Endothelial cell of umbilical vein (primary cell): ENCODE measurements at regions not wholly inside any gene's neighbourhood (a gene's known extent, or its start where the extent isn't known, plus 50 kb on each side); places are given as distances from the start of the nearest gene placed in this dataset.

Experiments
- EZH2 ChIP-seq: IDR thresholded peaks from 2 replicates; pipeline ENCODE4 v1.6.1; 2012; ENCODE audit warnings: borderline replicate concordance, low read depth, mild to moderate bottlenecking, moderate library complexity, low read length, inconsistent platforms; ENCODE audit not compliant: severe bottlenecking
- GATA2 ChIP-seq: IDR thresholded peaks from 2 replicates; pipeline ENCODE4 v1.7.0; 2011; ENCODE audit warnings: low read depth, mild to moderate bottlenecking, moderate library complexity, mixed read lengths, low read length; ENCODE audit not compliant: insufficient read length, insufficient read depth
- JUN ChIP-seq: IDR thresholded peaks from 2 replicates; pipeline ENCODE4 v1.6.1; 2011; ENCODE audit warnings: borderline replicate concordance, low read depth; ENCODE audit not compliant: insufficient read length, insufficient read depth
- MYC ChIP-seq: IDR thresholded peaks from one replicate; pipeline ENCODE4 v1.6.1; 2011; ENCODE audit warnings: mild to moderate bottlenecking, low read depth, low read length
- POLR2A ChIP-seq: IDR thresholded peaks from 2 replicates; pipeline ENCODE4 v1.6.1; 2012; ENCODE audit warnings: low read depth, mild to moderate bottlenecking, control low read depth, low read length
- POLR2AphosphoS5 ChIP-seq: IDR thresholded peaks from 2 replicates; pipeline ENCODE4 v1.6.1; 2012; ENCODE audit warnings: low read depth, mild to moderate bottlenecking, control low read depth, low read length, moderate library complexity; ENCODE audit not compliant: insufficient read depth
- TF ChIP-seq, protein P1 (sequence below), 2 donors: IDR thresholded peaks; 1 replicate in 1 of 2; 2 replicates in 1 of 2; pipeline ENCODE4 v1.5.1; 2011; ENCODE audit warnings: low read length in 2 of 2, mild to moderate bottlenecking in 2 of 2, moderate library complexity in 2 of 2, control low read depth in 1 of 2, inconsistent platforms in 1 of 2, low read depth in 1 of 2; ENCODE audit not compliant: insufficient read depth in 1 of 2; ENCODE audit errors: extremely low read depth in 1 of 2
- TF ChIP-seq, protein P2 (sequence below): IDR thresholded peaks from 2 replicates; pipeline ENCODE4 v1.6.1; 2011; ENCODE audit not compliant: insufficient read depth, insufficient read length

DNA sequence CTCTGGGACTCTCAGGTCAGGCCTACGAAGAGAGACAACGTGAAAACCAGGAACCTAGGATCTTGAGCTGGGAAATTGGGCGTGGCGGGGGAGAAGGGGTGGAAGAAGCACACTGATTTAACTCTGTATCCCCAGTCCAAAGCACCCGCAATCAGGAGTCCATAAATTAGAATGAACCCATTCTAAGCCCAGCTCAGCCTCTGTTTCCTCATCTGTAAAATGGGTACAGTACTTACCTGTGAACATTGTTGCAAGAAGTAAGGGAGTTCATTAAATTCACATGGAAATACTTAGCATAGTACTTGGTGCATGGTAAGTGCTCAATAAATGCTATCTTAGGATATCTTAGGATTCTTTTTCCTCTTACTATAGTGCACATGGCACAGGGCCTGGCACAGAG lies 326.7 kb downstream of the BCOR start:
- no peak for TF ChIP-seq POLR2A
- TF ChIP-seq, protein P1, sequence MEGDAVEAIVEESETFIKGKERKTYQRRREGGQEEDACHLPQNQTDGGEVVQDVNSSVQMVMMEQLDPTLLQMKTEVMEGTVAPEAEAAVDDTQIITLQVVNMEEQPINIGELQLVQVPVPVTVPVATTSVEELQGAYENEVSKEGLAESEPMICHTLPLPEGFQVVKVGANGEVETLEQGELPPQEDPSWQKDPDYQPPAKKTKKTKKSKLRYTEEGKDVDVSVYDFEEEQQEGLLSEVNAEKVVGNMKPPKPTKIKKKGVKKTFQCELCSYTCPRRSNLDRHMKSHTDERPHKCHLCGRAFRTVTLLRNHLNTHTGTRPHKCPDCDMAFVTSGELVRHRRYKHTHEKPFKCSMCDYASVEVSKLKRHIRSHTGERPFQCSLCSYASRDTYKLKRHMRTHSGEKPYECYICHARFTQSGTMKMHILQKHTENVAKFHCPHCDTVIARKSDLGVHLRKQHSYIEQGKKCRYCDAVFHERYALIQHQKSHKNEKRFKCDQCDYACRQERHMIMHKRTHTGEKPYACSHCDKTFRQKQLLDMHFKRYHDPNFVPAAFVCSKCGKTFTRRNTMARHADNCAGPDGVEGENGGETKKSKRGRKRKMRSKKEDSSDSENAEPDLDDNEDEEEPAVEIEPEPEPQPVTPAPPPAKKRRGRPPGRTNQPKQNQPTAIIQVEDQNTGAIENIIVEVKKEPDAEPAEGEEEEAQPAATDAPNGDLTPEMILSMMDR (IDR thresholded peaks at IDR 0.05; ENCODE audit: extremely low read depth in 1 of 2, insufficient read depth in 1 of 2, low read depth in 1 of 2, low read length in 2 of 2), result no peak
- TF ChIP-seq MYC, result no peak
- no peak for TF ChIP-seq EZH2
- no peak for TF ChIP-seq JUN
- TF ChIP-seq POLR2AphosphoS5, result no peak
- TF ChIP-seq, protein P2, sequence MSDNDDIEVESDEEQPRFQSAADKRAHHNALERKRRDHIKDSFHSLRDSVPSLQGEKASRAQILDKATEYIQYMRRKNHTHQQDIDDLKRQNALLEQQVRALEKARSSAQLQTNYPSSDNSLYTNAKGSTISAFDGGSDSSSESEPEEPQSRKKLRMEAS, result no peak
- no peak for TF ChIP-seq GATA2
